Fibroblast of lung (primary cell): ENCODE measurements at regions not wholly inside any gene's neighbourhood (a gene's known extent, or its start where the extent isn't known, plus 50 kb on each side); places are given as distances from the start of the nearest gene placed in this dataset.

Experiments used
- DNase-seq, 2 donors: peaks; one replicate each; pipeline versions ENCODE4 v3.0.0 to v3.0.0-alpha.2; 2010; ENCODE audit warnings: low read depth in 2 of 2
- H2AFZ ChIP-seq: 2 replicates; pipeline ENCODE4 v1.5.1; 2012; ENCODE audit warnings: low read length, control low read depth, inconsistent platforms
- H3K27ac ChIP-seq: 2 replicates; pipeline ENCODE4 v1.5.1; 2011; ENCODE audit warnings: low read length, control low read depth; ENCODE audit not compliant: insufficient read depth
- H3K27me3 ChIP-seq: 2 replicates; pipeline ENCODE4 v1.5.1; 2011; ENCODE audit warnings: mild to moderate bottlenecking, low read length; ENCODE audit not compliant: control insufficient read depth, insufficient read depth
- H3K36me3 ChIP-seq: 2 replicates; pipeline ENCODE4 v1.5.1; 2011; ENCODE audit warnings: low read length; ENCODE audit not compliant: control insufficient read depth, insufficient read depth
- H3K4me1 ChIP-seq: 2 replicates; pipeline ENCODE4 v1.5.1; 2011; ENCODE audit warnings: low read length; ENCODE audit not compliant: control insufficient read depth, insufficient read depth; ENCODE audit errors: extremely low read depth
- H3K4me2 ChIP-seq: 2 replicates; pipeline ENCODE4 v1.5.1; 2011; ENCODE audit warnings: low read length, control low read depth; ENCODE audit not compliant: insufficient read depth; ENCODE audit errors: extremely low read depth
- H3K4me3 ChIP-seq, 4 experiments: fragments of 200-600 bp in 1 of 4; sonication (generic) in 1 of 4; replicated peaks in 1 of 4; 2 replicates each; pipeline ENCODE4 v1.5.1; 2011 to 2016; ENCODE audit warnings: low read length in 4 of 4, low read depth in 3 of 4, mild to moderate bottlenecking in 3 of 4, control low read depth in 2 of 4, inconsistent platforms in 1 of 4, mixed read lengths in 1 of 4; ENCODE audit not compliant: insufficient read depth in 1 of 4; ENCODE audit errors: control extremely low read depth in 1 of 4
- H3K79me2 ChIP-seq: 2 replicates; pipeline ENCODE4 v1.5.1; 2012; ENCODE audit warnings: mild to moderate bottlenecking, low read length, inconsistent platforms; ENCODE audit not compliant: control insufficient read depth, insufficient read depth
- H3K9ac ChIP-seq: 2 replicates; pipeline ENCODE4 v1.5.1; 2011; ENCODE audit warnings: mild to moderate bottlenecking, low read length, control low read depth; ENCODE audit not compliant: insufficient read depth
- H3K9me3 ChIP-seq: 2 replicates; pipeline ENCODE4 v1.5.1; 2012; ENCODE audit warnings: low read depth, low read length; ENCODE audit not compliant: control insufficient read depth, insufficient read depth
- H4K20me1 ChIP-seq: 2 replicates; pipeline ENCODE4 v1.5.1; 2011; ENCODE audit warnings: low read length; ENCODE audit not compliant: control insufficient read depth, insufficient read depth; ENCODE audit errors: extremely low read depth
- EZH2 ChIP-seq: IDR thresholded peaks from 2 replicates; pipeline ENCODE4 v1.5.1; 2012; ENCODE audit warnings: low read length, control low read depth, mild to moderate bottlenecking; ENCODE audit errors: missing control alignments
- TF ChIP-seq, protein P1 (sequence below), 2 donors: IDR thresholded peaks in 1 of 2; conservative IDR thresholded peaks in 1 of 2; 1 replicate in 1 of 2; 2 replicates in 1 of 2; pipeline ENCODE4 v1.5.1; 2011 to 2012; ENCODE audit warnings: low read length in 2 of 2, control low read depth in 1 of 2, inconsistent platforms in 1 of 2, low read depth in 1 of 2, mild to moderate bottlenecking in 1 of 2

DNA sequence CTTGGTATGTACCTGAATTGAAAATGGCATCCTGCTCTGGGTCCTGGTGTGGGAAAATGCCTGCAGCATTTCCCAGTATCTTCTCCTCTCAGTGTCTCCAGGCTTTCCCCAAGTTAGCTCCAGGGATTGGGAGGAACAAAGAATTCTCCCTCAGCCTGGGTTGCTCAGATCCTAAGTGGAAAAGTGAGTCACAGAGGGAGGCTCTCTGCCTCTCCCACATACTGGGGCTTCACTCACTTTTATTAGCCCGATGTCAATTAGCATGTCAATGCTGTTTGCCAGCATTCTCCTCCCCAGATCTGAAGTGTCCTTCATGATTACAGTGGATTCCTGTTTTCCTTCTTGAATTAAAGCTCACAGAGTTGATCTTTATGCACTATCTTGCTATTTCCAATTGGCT is 655.0 kb downstream of the EPHA3 start:
- Histone ChIP-seq H3K4me3 (no peak overlapping the region), H2AFZ (no peak overlapping the region), H3K36me3 (no peaks in the 10 kb centered on the region), H3K4me2 (no peak overlapping the region), H3K9ac (no peak overlapping the region), H3K79me2 (no peaks in the 10 kb centered on the region), H3K27me3 (no peaks in the 10 kb centered on the region), H4K20me1 (no peaks in the 10 kb centered on the region), H3K27ac (no peak overlapping the region), H3K4me1 (no peaks in the 10 kb centered on the region), H3K9me3 (no peaks in the 10 kb centered on the region)
- DNase-seq = no peak
- TF ChIP-seq EZH2 = no peak
- TF ChIP-seq, protein P1, sequence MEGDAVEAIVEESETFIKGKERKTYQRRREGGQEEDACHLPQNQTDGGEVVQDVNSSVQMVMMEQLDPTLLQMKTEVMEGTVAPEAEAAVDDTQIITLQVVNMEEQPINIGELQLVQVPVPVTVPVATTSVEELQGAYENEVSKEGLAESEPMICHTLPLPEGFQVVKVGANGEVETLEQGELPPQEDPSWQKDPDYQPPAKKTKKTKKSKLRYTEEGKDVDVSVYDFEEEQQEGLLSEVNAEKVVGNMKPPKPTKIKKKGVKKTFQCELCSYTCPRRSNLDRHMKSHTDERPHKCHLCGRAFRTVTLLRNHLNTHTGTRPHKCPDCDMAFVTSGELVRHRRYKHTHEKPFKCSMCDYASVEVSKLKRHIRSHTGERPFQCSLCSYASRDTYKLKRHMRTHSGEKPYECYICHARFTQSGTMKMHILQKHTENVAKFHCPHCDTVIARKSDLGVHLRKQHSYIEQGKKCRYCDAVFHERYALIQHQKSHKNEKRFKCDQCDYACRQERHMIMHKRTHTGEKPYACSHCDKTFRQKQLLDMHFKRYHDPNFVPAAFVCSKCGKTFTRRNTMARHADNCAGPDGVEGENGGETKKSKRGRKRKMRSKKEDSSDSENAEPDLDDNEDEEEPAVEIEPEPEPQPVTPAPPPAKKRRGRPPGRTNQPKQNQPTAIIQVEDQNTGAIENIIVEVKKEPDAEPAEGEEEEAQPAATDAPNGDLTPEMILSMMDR (conservative IDR thresholded peaks at IDR 0.05 in 1 of 2, IDR thresholded peaks at IDR 0.05 in 1 of 2; ENCODE audit: low read depth in 1 of 2, low read length in 2 of 2) = no peak

DNA sequence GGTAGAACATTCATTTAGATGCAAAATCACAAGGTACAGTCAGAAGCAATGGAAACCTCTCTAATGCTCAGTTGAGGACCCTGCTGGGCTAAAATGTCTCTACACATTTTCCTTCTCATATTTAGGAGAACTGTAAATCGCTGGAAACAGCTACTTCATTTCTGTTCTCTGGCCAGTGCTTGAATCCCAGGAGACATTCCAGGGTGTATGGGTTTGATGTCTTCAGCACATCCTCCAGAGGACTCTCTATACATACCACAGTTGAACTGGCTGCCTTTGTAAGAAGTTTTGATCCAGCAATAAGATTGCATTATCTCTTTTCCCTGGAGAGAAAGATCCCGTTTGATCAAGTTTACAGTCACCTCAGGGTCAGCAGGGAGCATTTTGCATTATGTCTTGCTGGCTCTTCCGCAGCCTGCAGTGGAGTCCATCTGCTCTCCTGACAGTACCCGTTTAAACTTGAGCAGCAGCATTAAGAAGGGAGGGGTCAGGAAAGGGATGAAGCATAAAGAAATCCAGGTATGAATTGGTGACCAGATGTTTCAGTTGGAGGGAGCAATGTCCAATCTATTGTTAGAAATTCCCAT is 676.0 kb downstream of the EPHA3 start:
- Histone ChIP-seq H4K20me1 (no peaks in the 10 kb centered on the region), H3K79me2 (no peaks in the 10 kb centered on the region), H3K4me3 (no peak overlapping the region), H3K36me3 (no peaks in the 10 kb centered on the region), H3K9me3 (no peaks in the 10 kb centered on the region), H3K4me1 (no peaks in the 10 kb centered on the region), H3K9ac (no peak overlapping the region), H3K4me2 (no peak overlapping the region), H3K27ac (no peak overlapping the region), H2AFZ (no peak overlapping the region), H3K27me3 (no peaks in the 10 kb centered on the region)
- DNase-seq = no peak
- TF ChIP-seq, protein P1 (conservative IDR thresholded peaks at IDR 0.05 in 1 of 2, IDR thresholded peaks at IDR 0.05 in 1 of 2; ENCODE audit: low read depth in 1 of 2, low read length in 2 of 2) = no peak
- TF ChIP-seq EZH2 = no peak

DNA sequence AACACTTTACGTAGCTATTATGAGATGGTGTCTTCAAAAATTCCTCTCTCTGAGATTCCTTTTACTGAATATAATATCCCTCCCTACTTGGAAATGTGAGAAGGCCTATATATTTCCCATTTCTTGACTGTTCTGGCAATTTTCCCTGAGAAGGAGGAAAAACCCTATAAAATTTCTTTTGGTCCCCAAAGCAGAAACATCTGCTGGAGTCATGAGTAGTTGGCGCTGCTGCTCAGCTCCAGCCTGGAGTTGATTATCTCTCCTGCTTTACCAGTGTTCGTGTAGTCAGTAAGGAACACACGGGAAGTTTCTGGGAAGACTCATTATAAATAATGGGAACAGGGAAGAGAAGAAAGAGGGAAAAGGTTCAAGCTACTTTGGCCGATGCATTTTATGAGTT is 680.1 kb downstream of the EPHA3 start:
- Histone ChIP-seq H3K27ac (no peak overlapping the region), H3K36me3 (no peaks in the 10 kb centered on the region), H3K9me3 (no peaks in the 10 kb centered on the region), H4K20me1 (no peaks in the 10 kb centered on the region), H2AFZ (no peak overlapping the region), H3K9ac (no peak overlapping the region), H3K4me1 (no peaks in the 10 kb centered on the region), H3K4me2 (no peak overlapping the region), H3K27me3 (no peaks in the 10 kb centered on the region), H3K4me3 (no peak overlapping the region), H3K79me2 (no peaks in the 10 kb centered on the region)
- no peak for TF ChIP-seq EZH2
- TF ChIP-seq, protein P1 (conservative IDR thresholded peaks at IDR 0.05 in 1 of 2, IDR thresholded peaks at IDR 0.05 in 1 of 2; ENCODE audit: low read depth in 1 of 2, low read length in 2 of 2) = no peak
- DNase-seq = peak in 1 of 2 donors; percentile 28
